ENCODE measurements at regions not wholly inside any gene's neighbourhood (a gene's known extent, or its start where the extent isn't known, plus 50 kb on each side); places are given as distances from the start of the nearest gene placed in this dataset.

DNA sequence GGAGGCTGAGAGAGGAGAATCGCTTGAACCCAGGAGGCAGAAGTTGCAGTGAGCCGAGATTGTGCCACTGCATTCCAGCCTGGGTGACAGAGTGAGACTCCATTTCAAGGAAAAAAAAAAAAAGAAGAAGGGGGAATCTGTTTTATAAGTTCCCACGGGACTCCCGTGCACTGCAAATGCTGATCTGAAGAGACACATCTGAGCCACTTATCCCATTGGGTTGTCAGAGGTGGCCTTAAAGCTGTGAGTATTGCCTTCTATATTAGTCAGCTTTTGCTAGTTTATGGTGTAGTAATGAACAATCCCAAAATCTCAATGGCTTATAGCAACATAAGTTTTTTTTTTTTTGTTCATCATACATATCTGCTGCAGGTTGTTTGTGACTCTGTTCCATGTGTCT, 82.8 kb downstream of the MRM1 start:
- ATAC-seq, result no peak
- peaks cover 0 to 23% (median 0%) of the 10 kb centered on the region in 9 donors for H3K27me3 ChIP-seq
- H3K9me3 ChIP-seq, result no peaks in the 10 kb centered on the region
- H3K4me3 ChIP-seq, result no peak overlapping the region
- no peak for DNase-seq
- intact Hi-C loops (cut with DNase I), result no loop called here
- TF ChIP-seq POLR2A (IDR thresholded peaks at IDR 0.05) (no peak), CTCF (IDR thresholded peaks at IDR 0.05) (no peak)
- H3K36me3 ChIP-seq, result no peaks in the 10 kb centered on the region
- 75 to 81% (median 78%) methylated on average over 4 of the region's 4 CpGs for WGBS, 4 donors
- no peak overlapping the region for H3K27ac ChIP-seq
- H3K4me1 ChIP-seq, result no peaks in the 10 kb centered on the region

DNA sequence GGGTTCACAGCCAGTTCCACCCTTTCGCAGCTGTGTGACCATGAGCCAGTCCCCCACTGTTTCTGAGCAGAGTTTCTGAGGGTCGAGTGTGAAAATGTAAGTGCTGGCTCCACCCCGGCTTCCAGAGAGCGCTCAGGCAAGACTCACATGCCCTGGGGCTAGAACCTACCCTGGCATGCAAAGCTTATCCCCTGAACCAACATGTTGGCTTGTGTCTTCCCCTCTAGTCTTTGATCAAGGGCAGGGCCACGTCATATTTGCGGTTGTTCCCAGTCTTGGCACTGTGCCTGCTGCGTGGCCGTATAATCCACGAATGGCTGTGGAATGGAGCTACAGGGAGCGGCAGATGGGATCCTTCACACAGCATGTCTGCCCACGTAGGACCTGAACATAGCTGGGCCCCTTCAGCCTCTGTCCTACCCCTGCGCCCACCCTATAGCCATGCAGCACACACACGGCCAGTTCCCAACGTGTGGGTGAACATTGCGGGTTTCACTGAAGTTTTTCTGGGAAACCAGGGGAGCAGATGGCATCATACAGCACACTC, 84.8 kb downstream of the MRM1 start:
- 62 to 71% (median 66%) methylated on average over 9 to 15 of the region's 15 CpGs for WGBS, 4 donors
- H3K27me3 ChIP-seq, result peaks cover 0 to 33% (median 0%) of the 10 kb centered on the region in 9 donors
- peak in 1 of 4 donors; percentile 18 for ATAC-seq

DNA sequence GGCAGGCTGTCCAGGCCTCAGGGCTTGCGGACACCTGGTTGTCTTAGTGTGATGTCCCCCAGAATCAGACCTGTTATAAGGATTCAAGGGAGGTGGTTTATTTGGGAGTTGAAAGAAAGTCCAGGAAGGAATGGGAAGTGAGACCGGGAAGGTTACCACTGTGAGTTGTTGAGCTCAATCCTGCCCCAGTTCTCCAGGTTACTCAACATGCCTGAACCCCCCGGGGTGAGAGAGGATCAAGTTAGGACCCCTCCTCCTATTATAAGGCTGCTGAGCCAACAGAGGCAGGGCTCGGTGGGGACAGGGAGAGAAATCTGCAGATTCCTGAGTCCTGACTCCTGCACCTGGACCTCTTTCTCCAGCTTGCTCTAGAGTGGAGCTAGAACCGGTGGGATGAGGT, 86.4 kb downstream of the MRM1 start:
- no peak overlapping the region for H3K4me3 ChIP-seq
- no peaks in the 10 kb centered on the region for H3K9me3 ChIP-seq
- no peaks in the 10 kb centered on the region for H3K36me3 ChIP-seq
- TF ChIP-seq POLR2A (IDR thresholded peaks at IDR 0.05) (no peak), CTCF (IDR thresholded peaks at IDR 0.05) (no peak)
- no peak for DNase-seq
- H3K27ac ChIP-seq, result no peak overlapping the region
- H3K27me3 ChIP-seq, result peaks cover 0 to 35% (median 0%) of the 10 kb centered on the region in 9 donors
- no peaks in the 10 kb centered on the region for H3K4me1 ChIP-seq
- no peak for ATAC-seq
- intact Hi-C loops (cut with DNase I), result no loop called here
- 40 to 46% (median 42%) methylated on average over 5 of the region's 5 CpGs for WGBS, 4 donors

More for the DNA sequence above, 84.8 kb downstream of the MRM1 start:
- Histone ChIP-seq H3K36me3 (no peaks in the 10 kb centered on the region), H3K4me3 (no peak overlapping the region), H3K27ac (no peak overlapping the region), H3K9me3 (no peaks in the 10 kb centered on the region), H3K4me1 (no peaks in the 10 kb centered on the region)
- no peak for TF ChIP-seq CTCF (IDR thresholded peaks at IDR 0.05)
- TF ChIP-seq POLR2A (IDR thresholded peaks at IDR 0.05), result no peak
- intact Hi-C loops (cut with DNase I), result no loop called here
- DNase-seq, result no peak

DNA sequence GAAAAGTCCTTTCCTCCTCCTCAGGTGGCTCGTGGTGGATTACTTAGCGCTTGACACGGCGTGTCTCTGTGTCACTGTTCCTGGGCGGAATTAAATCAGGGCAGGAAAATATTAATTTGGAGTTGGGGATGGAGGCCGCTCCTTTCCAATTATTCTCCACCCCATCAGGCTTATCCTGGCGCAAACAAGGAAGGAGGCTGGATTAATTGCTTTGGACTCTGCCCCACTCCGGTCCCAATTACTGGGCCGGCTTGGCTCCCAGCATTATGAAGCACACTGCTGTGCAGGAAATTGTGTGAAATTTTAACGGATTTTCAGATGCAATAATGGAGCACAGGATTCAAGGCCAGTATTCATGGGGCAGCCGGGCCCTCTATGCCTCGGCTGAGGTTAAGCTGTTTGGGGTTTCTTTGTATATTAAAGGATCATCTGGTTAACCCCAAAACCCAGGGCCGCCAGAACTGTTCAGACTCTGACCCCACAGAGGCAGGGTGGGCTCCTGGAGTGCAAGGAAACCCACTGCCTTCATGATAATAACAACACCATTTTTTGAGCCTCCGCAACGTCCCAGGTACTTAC, 87.8 kb downstream of the MRM1 start:
- Histone ChIP-seq H3K27ac (no peak overlapping the region), H3K36me3 (no peaks in the 10 kb centered on the region), H3K4me3 (no peak overlapping the region), H3K27me3 (peaks cover 0 to 35% (median 0%) of the 10 kb centered on the region in 9 donors), H3K9me3 (no peaks in the 10 kb centered on the region), H3K4me1 (no peaks in the 10 kb centered on the region)
- 80 to 87% (median 83%) methylated on average over 13 to 15 of the region's 15 CpGs for WGBS, 4 donors
- intact Hi-C loops (cut with DNase I), result no loop called here
- DNase-seq, result no peak
- TF ChIP-seq CTCF (IDR thresholded peaks at IDR 0.05) (no peak), POLR2A (IDR thresholded peaks at IDR 0.05) (no peak)
- no peak for ATAC-seq
